ENCODE measurements at regions not wholly inside any gene's neighbourhood (a gene's known extent, or its start where the extent isn't known, plus 50 kb on each side); places are given as distances from the start of the nearest gene placed in this dataset.
"Not testable (repeated sequence)": the region's sequence is repeated elsewhere in the genome, so short reads cannot be mapped to it uniquely, and the experiment has no call there.

- H3K9ac ChIP-seq (ENCODE audit: low read length in 5 of 5) = no peak overlapping the region
- no peaks in the 10 kb centered on the region for H3K36me3 ChIP-seq (ENCODE audit: control insufficient read depth in 5 of 5, insufficient read depth in 5 of 5, low read length in 5 of 5)
- no peak overlapping the region for H3K27ac ChIP-seq (ENCODE audit: low read depth, low read length)
- no peaks in the 10 kb centered on the region for H3K27me3 ChIP-seq (ENCODE audit: control insufficient read depth in 5 of 5, insufficient read depth in 4 of 5, low read length in 5 of 5)
- peaks cover 0 to 9% (median 6%) of the 10 kb centered on the region in 5 donors for H3K9me3 ChIP-seq (ENCODE audit: control insufficient read depth in 5 of 5, low read length in 5 of 5)
- no peaks in the 10 kb centered on the region for H3K4me1 ChIP-seq (ENCODE audit: control insufficient read depth in 5 of 5, insufficient read depth in 5 of 5, low read length in 5 of 5)
- no peak overlapping the region for H3K4me3 ChIP-seq (ENCODE audit: low read depth in 1 of 5, low read length in 5 of 5)
Measured at GRCh38 chr4:85018983-85019382, 52.5 kb upstream of the WDFY3 start.

- Histone ChIP-seq H3K27me3 (ENCODE audit: control insufficient read depth in 5 of 5, insufficient read depth in 4 of 5, low read length in 5 of 5) (no peaks in the 10 kb centered on the region), H3K4me3 (ENCODE audit: low read depth in 1 of 5, low read length in 5 of 5) (no peak overlapping the region), H3K36me3 (ENCODE audit: control insufficient read depth in 5 of 5, insufficient read depth in 5 of 5, low read length in 5 of 5) (no peaks in the 10 kb centered on the region), H3K9me3 (ENCODE audit: control insufficient read depth in 5 of 5, low read length in 5 of 5) (peaks cover 0 to 5% (median 3%) of the 10 kb centered on the region in 5 donors), H3K9ac (ENCODE audit: low read length in 5 of 5) (no peak overlapping the region), H3K4me1 (ENCODE audit: control insufficient read depth in 5 of 5, insufficient read depth in 5 of 5, low read length in 5 of 5) (no peaks in the 10 kb centered on the region), H3K27ac (ENCODE audit: low read depth, low read length) (no peak overlapping the region)
Measured at GRCh38 chr4:85019411-85019810, 52.9 kb upstream of the WDFY3 start.

GRCh38 chr4:85024671-85025070, 58.2 kb upstream of the WDFY3 start:
- no peak overlapping the region for H3K9ac ChIP-seq (ENCODE audit: low read length in 5 of 5)
- H3K9me3 ChIP-seq (ENCODE audit: control insufficient read depth in 5 of 5, low read length in 5 of 5) = peaks cover 0 to 4% (median 0%) of the 10 kb centered on the region in 5 donors
- H3K36me3 ChIP-seq (ENCODE audit: control insufficient read depth in 5 of 5, insufficient read depth in 5 of 5, low read length in 5 of 5) = no peaks in the 10 kb centered on the region
- no peaks in the 10 kb centered on the region for H3K4me1 ChIP-seq (ENCODE audit: control insufficient read depth in 5 of 5, insufficient read depth in 5 of 5, low read length in 5 of 5)
- H3K27ac ChIP-seq (ENCODE audit: low read depth, low read length) = no peak overlapping the region
- no peak overlapping the region for H3K4me3 ChIP-seq (ENCODE audit: low read depth in 1 of 5, low read length in 5 of 5)
- H3K27me3 ChIP-seq (ENCODE audit: control insufficient read depth in 5 of 5, insufficient read depth in 4 of 5, low read length in 5 of 5) = no peaks in the 10 kb centered on the region

- H3K9ac ChIP-seq (ENCODE audit: low read length in 5 of 5) = no peak overlapping the region
- H3K27me3 ChIP-seq (ENCODE audit: control insufficient read depth in 5 of 5, insufficient read depth in 4 of 5, low read length in 5 of 5) = no peaks in the 10 kb centered on the region
- H3K36me3 ChIP-seq (ENCODE audit: control insufficient read depth in 5 of 5, insufficient read depth in 5 of 5, low read length in 5 of 5) = no peaks in the 10 kb centered on the region
- H3K4me3 ChIP-seq (ENCODE audit: low read depth in 1 of 5, low read length in 5 of 5) = no peak overlapping the region
- H3K4me1 ChIP-seq (ENCODE audit: control insufficient read depth in 5 of 5, insufficient read depth in 5 of 5, low read length in 5 of 5) = no peaks in the 10 kb centered on the region
- peaks cover 0 to 8% (median 2%) of the 10 kb centered on the region in 5 donors for H3K9me3 ChIP-seq (ENCODE audit: control insufficient read depth in 5 of 5, low read length in 5 of 5)
- H3K27ac ChIP-seq (ENCODE audit: low read depth, low read length) = no peak overlapping the region
Measured at GRCh38 chr4:85028910-85029309, 62.4 kb upstream of the WDFY3 start.

- H3K9me3 ChIP-seq (ENCODE audit: control insufficient read depth in 5 of 5, low read length in 5 of 5) = peaks cover 0 to 10% (median 2%) of the 10 kb centered on the region in 5 donors
- H3K27me3 ChIP-seq (ENCODE audit: control insufficient read depth in 5 of 5, insufficient read depth in 4 of 5, low read length in 5 of 5) = no peaks in the 10 kb centered on the region
- H3K27ac ChIP-seq (ENCODE audit: low read depth, low read length) = no peak overlapping the region
- H3K9ac ChIP-seq (ENCODE audit: low read length in 5 of 5) = no peak overlapping the region
- no peak overlapping the region for H3K4me3 ChIP-seq (ENCODE audit: low read depth in 1 of 5, low read length in 5 of 5)
- no peaks in the 10 kb centered on the region for H3K36me3 ChIP-seq (ENCODE audit: control insufficient read depth in 5 of 5, insufficient read depth in 5 of 5, low read length in 5 of 5)
- no peaks in the 10 kb centered on the region for H3K4me1 ChIP-seq (ENCODE audit: control insufficient read depth in 5 of 5, insufficient read depth in 5 of 5, low read length in 5 of 5)
Measured at GRCh38 chr4:85029453-85029852, 63.0 kb upstream of the WDFY3 start.

GRCh38 chr4:85030156-85030555, 63.7 kb upstream of the WDFY3 start:
- Histone ChIP-seq H3K9ac (ENCODE audit: low read length in 5 of 5) (no peak overlapping the region), H3K27ac (ENCODE audit: low read depth, low read length) (no peak overlapping the region), H3K4me3 (ENCODE audit: low read depth in 1 of 5, low read length in 5 of 5) (no peak overlapping the region), H3K36me3 (ENCODE audit: control insufficient read depth in 5 of 5, insufficient read depth in 5 of 5, low read length in 5 of 5) (no peaks in the 10 kb centered on the region), H3K9me3 (ENCODE audit: control insufficient read depth in 5 of 5, low read length in 5 of 5) (peaks cover 0 to 14% (median 2%) of the 10 kb centered on the region in 5 donors), H3K27me3 (ENCODE audit: control insufficient read depth in 5 of 5, insufficient read depth in 4 of 5, low read length in 5 of 5) (no peaks in the 10 kb centered on the region), H3K4me1 (ENCODE audit: control insufficient read depth in 5 of 5, insufficient read depth in 5 of 5, low read length in 5 of 5) (no peaks in the 10 kb centered on the region)

GRCh38 chr4:85033838-85034237, 67.3 kb upstream of the WDFY3 start:
- H3K4me1 ChIP-seq (ENCODE audit: control insufficient read depth in 5 of 5, insufficient read depth in 5 of 5, low read length in 5 of 5); H3K36me3 ChIP-seq (ENCODE audit: control insufficient read depth in 5 of 5, insufficient read depth in 5 of 5, low read length in 5 of 5): not testable (repeated sequence)

GRCh38 chr4:85039526-85039925, 73.0 kb upstream of the WDFY3 start:
- Histone ChIP-seq H3K27ac (ENCODE audit: low read depth, low read length) (no peak overlapping the region), H3K9me3 (ENCODE audit: control insufficient read depth in 5 of 5, low read length in 5 of 5) (peaks cover 0 to 3% (median 0%) of the 10 kb centered on the region in 5 donors), H3K4me1 (ENCODE audit: control insufficient read depth in 5 of 5, insufficient read depth in 5 of 5, low read length in 5 of 5) (no peaks in the 10 kb centered on the region), H3K36me3 (ENCODE audit: control insufficient read depth in 5 of 5, insufficient read depth in 5 of 5, low read length in 5 of 5) (no peaks in the 10 kb centered on the region), H3K27me3 (ENCODE audit: control insufficient read depth in 5 of 5, insufficient read depth in 4 of 5, low read length in 5 of 5) (no peaks in the 10 kb centered on the region), H3K4me3 (ENCODE audit: low read depth in 1 of 5, low read length in 5 of 5) (no peak overlapping the region), H3K9ac (ENCODE audit: low read length in 5 of 5) (no peak overlapping the region)

More at GRCh38 chr4:85033838-85034237, 67.3 kb upstream of the WDFY3 start:
- not testable (repeated sequence) for H3K27me3 ChIP-seq (ENCODE audit: control insufficient read depth in 5 of 5, insufficient read depth in 4 of 5, low read length in 5 of 5); H3K9ac ChIP-seq (ENCODE audit: low read length in 5 of 5); H3K4me3 ChIP-seq (ENCODE audit: low read depth in 1 of 5, low read length in 5 of 5); H3K27ac ChIP-seq (ENCODE audit: low read depth, low read length)
- peaks cover 0 to 13% (median 2%) of the 10 kb centered on the region in 5 donors for H3K9me3 ChIP-seq (ENCODE audit: control insufficient read depth in 5 of 5, low read length in 5 of 5)

- H3K9ac ChIP-seq (ENCODE audit: low read length in 5 of 5) = not testable (repeated sequence)
Measured at GRCh38 chr4:85043812-85044496, 77.5 kb upstream of the WDFY3 start.

GRCh38 chr4:85050736-85051135, 84.2 kb upstream of the WDFY3 start:
- no peaks in the 10 kb centered on the region for H3K36me3 ChIP-seq (ENCODE audit: control insufficient read depth in 5 of 5, insufficient read depth in 5 of 5, low read length in 5 of 5)
- H3K4me1 ChIP-seq (ENCODE audit: control insufficient read depth in 5 of 5, insufficient read depth in 5 of 5, low read length in 5 of 5) = no peaks in the 10 kb centered on the region
- H3K9ac ChIP-seq (ENCODE audit: low read length in 5 of 5) = no peak overlapping the region
- H3K27me3 ChIP-seq (ENCODE audit: control insufficient read depth in 5 of 5, insufficient read depth in 4 of 5, low read length in 5 of 5) = no peaks in the 10 kb centered on the region
- no peak overlapping the region for H3K27ac ChIP-seq (ENCODE audit: low read depth, low read length)
- H3K9me3 ChIP-seq (ENCODE audit: control insufficient read depth in 5 of 5, low read length in 5 of 5) = peaks cover 0 to 3% (median 0%) of the 10 kb centered on the region in 5 donors
- H3K4me3 ChIP-seq (ENCODE audit: low read depth in 1 of 5, low read length in 5 of 5) = no peak overlapping the region

More at GRCh38 chr4:85043812-85044496, 77.5 kb upstream of the WDFY3 start:
- H3K36me3 ChIP-seq (ENCODE audit: control insufficient read depth in 5 of 5, insufficient read depth in 5 of 5, low read length in 5 of 5); H3K27ac ChIP-seq (ENCODE audit: low read depth, low read length); H3K4me3 ChIP-seq (ENCODE audit: low read depth in 1 of 5, low read length in 5 of 5); H3K4me1 ChIP-seq (ENCODE audit: control insufficient read depth in 5 of 5, insufficient read depth in 5 of 5, low read length in 5 of 5); H3K27me3 ChIP-seq (ENCODE audit: control insufficient read depth in 5 of 5, insufficient read depth in 4 of 5, low read length in 5 of 5); H3K9me3 ChIP-seq (ENCODE audit: control insufficient read depth in 5 of 5, low read length in 5 of 5): not testable (repeated sequence)
